Body of pancreas (tissue), 4 donors: ENCODE measurements at regions not wholly inside any gene's neighbourhood (a gene's known extent, or its start where the extent isn't known, plus 50 kb on each side); places are given as distances from the start of the nearest gene placed in this dataset.

Experiments used
- ATAC-seq: fragments of 150-250 bp; one replicate; pipeline ENCODE4 v1.9.1; 2016
- DNase-seq, 4 donors: peaks; one replicate each; pipeline ENCODE4 v3.0.0-alpha.2; 2019
- H3K27ac ChIP-seq, 4 donors: fragments of 200-600 bp; sonication (generic); 1 replicate in 3 of 4; 2 replicates in 1 of 4; pipeline versions ENCODE4 v1.5.1 to v1.6.1; 2016 to 2019; ENCODE audit warnings: mild to moderate bottlenecking in 1 of 4, mixed read lengths in 1 of 4, moderate library complexity in 1 of 4
- H3K27me3 ChIP-seq, 2 donors: fragments of 200-600 bp; sonication (generic); one replicate each; pipeline ENCODE4 v1.6.0; 2016; ENCODE audit warnings: mild to moderate bottlenecking in 1 of 2
- H3K36me3 ChIP-seq, 2 donors: fragments of 200-600 bp; sonication (generic); replicated peaks in 1 of 2; 2 replicates each; pipeline ENCODE4 v1.5.1; 2016; ENCODE audit warnings: low read depth in 2 of 2; ENCODE audit not compliant: insufficient read depth in 1 of 2
- H3K4me1 ChIP-seq: fragments of 200-600 bp; sonication (generic); one replicate; pipeline ENCODE4 v1.6.0; 2016
- H3K4me3 ChIP-seq, 2 donors: fragments of 200-600 bp; sonication (generic); 1 replicate in 1 of 2; 2 replicates in 1 of 2; pipeline ENCODE4 v1.5.1; 2016 to 2019
- H3K9me3 ChIP-seq, 3 donors: fragments of 200-600 bp; sonication (generic); 1 replicate in 2 of 3; 2 replicates in 1 of 3; pipeline ENCODE4 v1.5.1; 2016
- POLR2A ChIP-seq, 3 donors: fragments of 450-650 bp; IDR thresholded peaks; one replicate each; pipeline ENCODE4 v1.6.1; 2016; ENCODE audit warnings: antibody characterized with exemption in 3 of 3, mild to moderate bottlenecking in 2 of 3
- WGBS, 2 donors: methylation state at CpG; one replicate each; pipeline ENCODE4 v1.1.5; 2017; 5-methylcytosine and 5-hydroxymethylcytosine counted together
- intact Hi-C: fragments of 100-400 bp; cut with DNase I; formaldehyde crosslinking; loops from one replicate; pipeline ENCODE4 v1.15.1; 2023
- TF ChIP-seq, protein P1 (sequence below), 7 experiments: fragments of 450-650 bp in 4 of 7; fragments of 200-600 bp in 3 of 7; sonication (generic) in 3 of 7; IDR thresholded peaks; one replicate each; pipeline ENCODE4 v1.5.1; 2016 to 2019; ENCODE audit warnings: antibody characterized with exemption in 7 of 7

DNA sequence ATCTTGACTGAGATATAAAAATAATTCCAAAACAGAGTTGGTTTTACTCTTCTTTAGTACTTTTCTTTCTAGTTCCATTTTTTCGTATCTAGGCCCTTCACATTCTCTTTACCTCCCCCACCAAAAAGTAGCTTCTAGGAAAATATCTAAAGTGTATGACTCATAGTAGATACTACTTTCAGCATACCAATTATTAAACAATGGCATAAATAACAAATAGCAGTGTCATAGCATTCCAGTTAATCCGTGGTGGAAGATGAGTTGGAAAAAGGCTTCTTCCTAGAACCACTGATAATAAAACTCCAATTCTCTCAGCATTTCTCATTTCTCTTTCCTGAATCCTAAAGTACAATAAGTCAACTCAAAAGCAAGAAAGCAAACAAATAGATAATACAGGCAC, 859.0 kb upstream of the B3GALT2 start:
- WGBS, 2 donors, result 68 to 74% methylated on average over 2 of the region's 2 CpGs
- DNase-seq (no peak), ATAC-seq (no peak)

DNA sequence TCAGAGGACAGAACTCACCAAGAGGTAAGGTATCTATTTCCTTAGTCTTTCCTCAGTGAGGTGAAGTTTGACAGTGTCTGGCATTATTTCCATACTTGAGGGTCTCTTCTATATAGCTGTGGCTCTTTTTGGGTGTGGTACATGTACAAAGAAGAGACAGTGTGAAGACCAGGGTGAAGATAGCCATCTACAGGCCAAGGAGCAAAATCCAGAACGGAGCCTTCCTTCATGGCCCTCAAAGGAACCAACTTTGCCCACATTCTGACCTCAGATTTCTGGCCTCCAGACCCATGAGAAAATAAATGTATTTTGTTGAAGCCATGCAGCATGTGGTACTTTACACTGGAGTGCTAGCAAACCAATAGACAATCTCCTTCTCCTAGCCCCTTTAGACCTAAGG, 858.5 kb upstream of the B3GALT2 start:
- TF ChIP-seq POLR2A (IDR thresholded peaks at IDR 0.05), result no peak
- TF ChIP-seq, protein P1, sequence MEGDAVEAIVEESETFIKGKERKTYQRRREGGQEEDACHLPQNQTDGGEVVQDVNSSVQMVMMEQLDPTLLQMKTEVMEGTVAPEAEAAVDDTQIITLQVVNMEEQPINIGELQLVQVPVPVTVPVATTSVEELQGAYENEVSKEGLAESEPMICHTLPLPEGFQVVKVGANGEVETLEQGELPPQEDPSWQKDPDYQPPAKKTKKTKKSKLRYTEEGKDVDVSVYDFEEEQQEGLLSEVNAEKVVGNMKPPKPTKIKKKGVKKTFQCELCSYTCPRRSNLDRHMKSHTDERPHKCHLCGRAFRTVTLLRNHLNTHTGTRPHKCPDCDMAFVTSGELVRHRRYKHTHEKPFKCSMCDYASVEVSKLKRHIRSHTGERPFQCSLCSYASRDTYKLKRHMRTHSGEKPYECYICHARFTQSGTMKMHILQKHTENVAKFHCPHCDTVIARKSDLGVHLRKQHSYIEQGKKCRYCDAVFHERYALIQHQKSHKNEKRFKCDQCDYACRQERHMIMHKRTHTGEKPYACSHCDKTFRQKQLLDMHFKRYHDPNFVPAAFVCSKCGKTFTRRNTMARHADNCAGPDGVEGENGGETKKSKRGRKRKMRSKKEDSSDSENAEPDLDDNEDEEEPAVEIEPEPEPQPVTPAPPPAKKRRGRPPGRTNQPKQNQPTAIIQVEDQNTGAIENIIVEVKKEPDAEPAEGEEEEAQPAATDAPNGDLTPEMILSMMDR (IDR thresholded peaks at IDR 0.05), result no peak
- DNase-seq, result no peak
- 67 to 69% methylated on average over 1 of the region's 1 CpG for WGBS, 2 donors
- no peaks in the 10 kb centered on the region for H3K27me3 ChIP-seq
- H3K27ac ChIP-seq, result no peak overlapping the region
- no peak for ATAC-seq
- H3K4me3 ChIP-seq, result no peak overlapping the region
- no peaks in the 10 kb centered on the region for H3K36me3 ChIP-seq
- no peaks in the 10 kb centered on the region for H3K9me3 ChIP-seq
- no peaks in the 10 kb centered on the region for H3K4me1 ChIP-seq
- intact Hi-C loops, result no loop called here

More for the DNA sequence above, 859.0 kb upstream of the B3GALT2 start:
- Histone ChIP-seq H3K4me1 (no peaks in the 10 kb centered on the region), H3K27me3 (no peaks in the 10 kb centered on the region), H3K4me3 (no peak overlapping the region), H3K36me3 (no peaks in the 10 kb centered on the region), H3K9me3 (no peaks in the 10 kb centered on the region), H3K27ac (no peak overlapping the region)
- no peak for TF ChIP-seq POLR2A (IDR thresholded peaks at IDR 0.05)
- TF ChIP-seq, protein P1 (IDR thresholded peaks at IDR 0.05), result no peak
- intact Hi-C loops, result no loop called here

DNA sequence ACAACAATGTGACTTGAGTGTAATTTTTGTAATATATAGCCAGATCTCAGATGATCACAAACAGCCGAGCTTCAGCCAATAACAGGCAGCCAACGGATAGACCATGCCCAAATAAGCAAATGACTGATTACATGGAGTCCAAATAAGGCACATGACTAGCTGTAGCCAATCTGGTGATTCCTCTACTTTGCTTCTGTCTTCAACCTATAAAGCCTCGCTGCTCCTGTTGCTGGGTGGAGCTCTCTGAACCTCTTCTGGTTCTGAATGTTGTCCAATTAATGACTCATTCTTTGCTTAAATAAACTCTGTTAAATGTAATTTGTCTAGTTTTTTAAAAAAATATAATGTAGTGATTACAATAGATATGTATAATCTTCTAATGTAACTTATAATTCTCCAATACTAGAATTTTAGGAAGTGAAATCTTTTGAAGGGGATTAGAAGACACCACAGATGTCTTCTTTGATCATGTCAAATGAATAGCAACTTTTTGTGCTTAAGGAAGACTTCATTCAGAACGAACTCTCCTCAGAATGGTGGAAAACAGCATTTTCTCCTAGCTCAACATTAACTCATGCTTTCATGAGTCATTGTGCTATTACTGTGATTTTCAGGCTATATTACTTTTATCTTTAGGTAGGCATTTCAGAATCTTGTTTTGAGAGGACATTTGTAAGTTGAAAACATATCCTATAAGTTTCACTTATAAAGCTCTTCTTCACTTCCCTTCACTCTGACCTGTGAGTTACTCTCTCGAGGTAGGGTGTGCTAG, 857.8 kb upstream of the B3GALT2 start:
- no peak for TF ChIP-seq POLR2A (IDR thresholded peaks at IDR 0.05)
- TF ChIP-seq, protein P1 (IDR thresholded peaks at IDR 0.05), result no peak
- no peaks in the 10 kb centered on the region for H3K9me3 ChIP-seq
- ATAC-seq (no peak), DNase-seq (no peak)
- H3K4me3 ChIP-seq, result no peak overlapping the region
- no peaks in the 10 kb centered on the region for H3K27me3 ChIP-seq
- H3K4me1 ChIP-seq, result no peaks in the 10 kb centered on the region
- no peaks in the 10 kb centered on the region for H3K36me3 ChIP-seq
- H3K27ac ChIP-seq, result no peak overlapping the region
- intact Hi-C loops, result no loop called here
- WGBS, 2 donors, result 53 to 68% methylated on average over 5 of the region's 5 CpGs

DNA sequence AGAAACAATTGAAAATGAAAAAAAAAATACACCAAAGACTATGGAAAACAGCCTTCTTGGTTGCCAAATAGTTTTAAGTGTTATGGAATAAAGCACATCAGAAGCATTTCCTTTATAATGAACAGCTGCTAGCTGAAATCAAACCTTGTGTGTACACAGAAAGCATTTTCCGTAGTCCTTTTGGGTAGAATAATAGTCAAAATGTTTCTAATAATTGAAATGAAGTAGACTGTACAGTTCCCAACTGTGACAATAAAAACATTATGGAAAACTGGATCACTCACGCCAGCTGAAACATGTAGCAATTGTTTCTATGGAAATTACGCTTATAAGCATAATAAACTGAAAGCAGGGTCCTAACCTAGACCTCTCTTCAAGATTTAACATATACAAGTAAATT, 856.3 kb upstream of the B3GALT2 start:
- Histone ChIP-seq H3K27ac (no peak overlapping the region), H3K36me3 (no peaks in the 10 kb centered on the region), H3K27me3 (no peaks in the 10 kb centered on the region), H3K4me3 (no peak overlapping the region), H3K9me3 (no peaks in the 10 kb centered on the region), H3K4me1 (no peaks in the 10 kb centered on the region)
- ATAC-seq, result no peak
- intact Hi-C loops, result no loop called here
- DNase-seq, result no peak
- WGBS, 2 donors, result 86 to 89% methylated on average over 3 of the region's 3 CpGs
- no peak for TF ChIP-seq POLR2A (IDR thresholded peaks at IDR 0.05)
- TF ChIP-seq, protein P1 (IDR thresholded peaks at IDR 0.05), result no peak

DNA sequence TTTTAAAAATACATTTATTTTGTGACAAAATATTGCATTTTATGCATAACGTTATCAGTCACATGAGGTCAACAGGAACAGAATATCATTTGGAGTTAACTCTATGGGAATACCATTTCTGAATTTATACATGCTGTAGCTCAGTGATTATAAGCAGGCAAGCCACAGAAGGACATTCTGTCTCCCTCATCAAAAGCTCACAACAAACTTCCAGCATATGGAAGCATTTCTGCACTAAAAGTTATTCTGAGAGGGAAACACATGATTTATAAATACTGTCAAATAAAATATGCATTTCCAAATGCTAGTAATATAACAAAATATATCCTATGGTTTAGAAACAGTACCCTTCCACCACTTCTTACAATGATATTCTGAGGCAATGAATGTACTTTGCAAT, 854.1 kb upstream of the B3GALT2 start:
- ATAC-seq (no peak), DNase-seq (no peak)
- Histone ChIP-seq H3K27me3 (no peaks in the 10 kb centered on the region), H3K36me3 (no peaks in the 10 kb centered on the region), H3K4me1 (no peaks in the 10 kb centered on the region), H3K9me3 (no peaks in the 10 kb centered on the region), H3K27ac (no peak overlapping the region), H3K4me3 (no peak overlapping the region)
- TF ChIP-seq POLR2A (IDR thresholded peaks at IDR 0.05), result no peak
- TF ChIP-seq, protein P1 (IDR thresholded peaks at IDR 0.05), result no peak
- WGBS, 2 donors, result 45 to 49% methylated on average over 1 of the region's 1 CpG
- intact Hi-C loops, result no loop called here
